NCI-H748 (cell line): ENCODE measurements at regions not wholly inside any gene's neighbourhood (a gene's known extent, or its start where the extent isn't known, plus 50 kb on each side); places are given as distances from the start of the nearest gene placed in this dataset.
"Not testable (repeated sequence)": the region's sequence is repeated elsewhere in the genome, so short reads cannot be mapped to it uniquely, and the experiment has no call there.

Experiments
- DNase-seq: peaks from one replicate; lab custom pipeline; 2025; ENCODE audit not compliant: unreplicated experiment; lab: John Stamatoyannopoulos, UW

DNA sequence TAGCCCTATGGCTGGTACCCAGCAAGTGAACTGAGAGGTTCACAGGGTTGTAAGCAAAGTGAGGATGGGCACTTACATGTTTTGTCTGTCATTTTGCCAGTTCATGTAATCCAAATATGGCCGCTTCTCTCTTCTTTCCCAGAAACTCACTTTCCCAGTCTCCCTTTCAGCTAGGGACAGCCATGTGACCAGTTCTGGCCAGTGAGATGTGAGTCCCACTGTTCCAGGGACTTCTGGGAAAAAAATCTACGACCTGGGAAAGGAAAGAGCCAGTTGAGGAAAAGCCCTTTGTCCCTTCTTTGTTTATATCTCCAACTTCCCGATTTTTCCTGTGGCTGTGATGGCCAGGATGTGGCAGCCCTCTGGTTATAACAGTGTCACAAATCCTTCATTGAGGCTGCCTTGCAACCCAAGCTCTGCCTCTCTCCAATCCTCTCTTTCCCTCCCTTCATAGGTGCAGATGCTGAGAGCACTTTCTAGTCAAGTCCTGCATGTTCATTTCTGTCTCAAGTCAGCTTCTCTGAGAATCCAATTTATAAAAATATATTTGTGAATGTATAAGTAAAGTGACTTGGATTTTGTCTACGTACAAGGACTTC, 148.6 kb upstream of the ZFP64 start:
- DNase-seq = peak; percentile 2

DNA sequence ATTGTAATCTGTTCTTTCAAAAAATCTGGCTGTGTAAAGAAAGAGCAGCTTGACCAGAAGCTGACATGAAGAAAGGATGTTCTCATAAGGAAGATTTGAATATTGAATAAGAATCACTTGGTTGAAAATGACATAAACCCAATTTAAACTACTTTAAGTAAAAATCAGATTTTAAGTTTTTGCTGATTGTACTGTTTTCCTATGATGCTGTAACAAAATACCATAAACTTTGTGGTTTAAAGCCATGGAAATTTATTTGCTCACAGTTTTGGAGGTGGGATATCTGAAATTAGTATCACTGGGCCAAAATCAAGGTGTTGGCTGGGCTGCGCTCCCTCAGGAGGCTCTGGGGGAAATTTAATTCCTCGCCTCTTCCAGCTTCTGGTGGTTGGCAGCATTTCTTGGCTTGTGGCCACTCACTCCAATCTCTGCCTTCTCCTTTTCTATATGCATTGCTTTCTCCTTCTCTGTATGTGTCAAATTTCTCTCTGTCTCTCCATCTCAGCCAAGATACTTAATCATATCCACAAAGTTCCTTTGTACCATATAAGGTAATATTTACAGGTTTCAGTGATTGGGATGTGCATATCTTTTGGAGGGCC, 141.2 kb upstream of the ZFP64 start:
- no peak for DNase-seq

DNA sequence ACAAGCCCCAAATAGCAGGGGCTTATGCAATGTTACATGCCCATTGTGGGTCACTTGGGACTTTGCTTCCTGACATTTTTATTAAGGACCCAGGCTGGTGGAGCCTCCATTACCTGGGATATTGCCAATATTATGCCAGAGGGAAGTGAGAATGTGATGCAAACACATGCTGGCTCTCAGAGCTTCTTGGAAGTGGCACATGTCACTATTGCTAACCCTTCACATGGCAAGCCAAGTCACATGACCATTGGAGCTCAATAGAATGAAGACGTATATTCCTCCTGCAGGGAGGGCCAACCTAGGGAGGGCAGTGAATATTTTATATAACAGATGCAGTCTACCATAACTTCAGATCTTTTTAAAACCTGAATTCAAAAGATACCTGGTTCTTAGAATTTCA, 140.7 kb upstream of the ZFP64 start:
- DNase-seq = no peak

DNA sequence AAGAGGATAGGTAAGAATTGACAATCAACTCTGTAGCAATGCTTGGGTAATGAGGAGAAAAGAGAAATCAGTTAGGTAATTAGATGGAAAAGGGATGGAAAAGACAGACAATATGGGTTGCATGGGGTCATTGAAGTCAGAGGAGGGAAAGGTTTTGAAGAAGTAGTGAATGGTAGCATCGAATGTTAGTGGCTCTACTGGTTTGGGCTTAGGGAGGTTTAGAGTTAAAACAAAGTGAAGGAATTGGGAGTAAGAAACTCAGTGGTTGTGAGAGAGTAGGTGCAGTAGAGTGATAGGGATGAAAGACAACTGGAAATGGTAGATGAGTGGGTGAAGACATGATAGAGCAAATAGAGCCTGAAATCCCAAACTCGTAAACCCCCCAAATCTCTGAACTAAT, 140.1 kb upstream of the ZFP64 start:
- DNase-seq = no peak

GRCh38 chr20:52321396-52321795, 129.8 kb upstream of the ZFP64 start:
- DNase-seq = no peak

DNA sequence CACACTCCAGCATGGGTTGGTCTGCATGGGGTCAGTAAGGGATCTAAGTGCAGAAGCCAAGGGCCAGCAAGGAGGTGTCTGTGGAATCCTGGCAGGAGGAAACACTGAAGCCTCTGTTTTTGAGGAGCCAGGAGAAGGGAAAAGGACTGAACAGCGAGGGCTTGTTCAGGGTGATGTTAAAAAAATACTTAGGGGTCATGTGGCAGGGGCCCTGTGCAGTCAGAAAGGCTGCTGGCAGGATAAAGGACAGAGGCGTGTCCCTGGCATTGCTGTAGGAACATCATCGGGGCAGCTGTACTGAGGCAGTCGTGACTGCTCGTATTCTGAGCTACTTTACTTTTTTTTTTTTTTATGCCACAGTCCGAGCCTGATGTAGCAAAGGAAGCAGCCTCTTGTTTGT, 127.1 kb upstream of the ZFP64 start:
- no peak for DNase-seq

- peak; percentile 40 for DNase-seq
Measured at GRCh38 chr20:52313341-52313963, 121.9 kb upstream of the ZFP64 start.

- peak; percentile 54 for DNase-seq
Measured at GRCh38 chr20:52312132-52312729, 120.7 kb upstream of the ZFP64 start.

- DNase-seq = no peak
Measured at GRCh38 chr20:52311209-52311794, 119.7 kb upstream of the ZFP64 start.

- DNase-seq = peak; percentile 0
Measured at GRCh38 chr20:52309181-52309580, 117.6 kb upstream of the ZFP64 start.

- DNase-seq = no peak
Measured at GRCh38 chr20:52306477-52306876, 114.9 kb upstream of the ZFP64 start.

- no peak for DNase-seq
Measured at GRCh38 chr20:52305858-52306257, 114.3 kb upstream of the ZFP64 start.

DNA sequence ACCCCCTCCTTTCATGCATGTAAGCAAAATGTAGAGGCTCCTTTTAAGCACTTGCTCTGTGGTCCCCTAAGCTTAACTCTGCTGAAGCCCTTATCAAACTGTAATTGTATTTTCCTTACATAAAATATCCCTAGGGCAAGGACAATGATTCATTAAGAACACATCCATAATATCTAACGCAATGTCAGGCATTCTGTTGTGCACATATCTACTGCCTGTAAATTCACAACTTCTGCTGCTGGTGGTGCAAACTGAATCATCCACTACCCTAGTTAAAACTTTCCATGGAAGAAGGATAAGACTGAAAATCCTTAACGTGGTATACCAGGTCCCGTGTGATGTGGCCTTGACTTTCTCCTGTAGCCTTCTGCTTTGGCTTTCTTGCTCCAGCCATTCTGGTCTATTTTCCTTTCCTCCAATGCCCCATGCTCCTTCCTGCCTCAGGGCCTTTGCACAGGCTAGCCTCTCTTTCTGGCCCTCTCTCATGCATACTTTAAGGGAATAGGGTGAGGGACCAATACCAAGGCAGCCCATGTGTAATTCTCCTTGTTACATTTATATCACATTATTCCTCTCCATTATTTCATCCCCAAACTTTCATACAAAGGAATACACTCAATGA, 113.6 kb upstream of the ZFP64 start:
- no peak for DNase-seq

DNA sequence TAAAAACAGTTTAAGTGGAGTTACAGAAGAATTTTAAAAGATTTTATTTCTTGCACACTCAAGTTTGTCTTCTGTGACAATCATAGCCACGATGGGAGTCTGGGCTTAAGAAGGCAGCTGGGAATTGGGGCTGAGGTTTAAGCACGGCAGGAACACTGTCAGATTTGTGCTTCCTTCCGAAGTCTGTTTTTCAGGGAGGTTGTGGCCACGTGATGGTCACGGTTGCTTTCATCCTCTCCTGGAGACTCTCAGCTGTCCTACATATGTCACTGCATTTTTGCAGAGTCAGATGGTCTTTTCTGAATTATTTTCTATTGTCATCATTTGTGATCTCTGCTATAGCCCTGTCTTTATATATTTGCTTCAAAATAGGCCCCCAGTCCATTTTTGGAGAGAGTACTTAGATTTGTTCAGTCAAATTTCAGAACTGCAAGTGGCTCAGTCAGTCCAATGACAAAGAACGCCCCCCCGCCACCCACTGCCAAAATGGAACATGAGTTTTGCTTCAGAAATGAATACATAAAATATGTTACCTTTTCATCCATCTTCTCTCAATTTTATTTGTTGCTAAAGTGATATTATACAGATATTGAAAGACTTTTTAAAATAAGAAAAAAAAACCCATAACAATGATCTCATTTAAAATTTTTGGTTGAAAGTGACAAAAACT, 111.8 kb upstream of the ZFP64 start:
- no peak for DNase-seq

GRCh38 chr20:52302736-52303135, 111.2 kb upstream of the ZFP64 start:
- DNase-seq = no peak

GRCh38 chr20:52302051-52302450, 110.5 kb upstream of the ZFP64 start:
- not testable (repeated sequence) for DNase-seq

DNA sequence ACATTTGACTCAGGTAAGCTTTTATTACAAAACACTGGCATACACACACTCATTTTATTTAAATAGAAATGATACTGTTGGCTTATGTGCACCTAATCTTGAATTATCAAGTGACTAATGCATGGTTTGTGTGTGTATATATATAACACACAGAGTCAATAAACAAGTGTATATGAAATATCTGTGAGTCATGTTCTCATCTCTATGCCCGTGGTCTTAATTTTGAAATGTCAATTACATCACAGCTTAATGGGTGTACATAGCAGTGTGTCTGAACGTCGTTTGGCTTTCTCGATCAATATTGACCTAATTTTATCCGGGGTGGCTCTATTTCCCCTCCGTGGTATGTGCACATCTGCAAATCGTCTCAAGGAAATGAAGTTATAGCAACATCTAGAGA, 104.0 kb upstream of the ZFP64 start:
- no peak for DNase-seq

- DNase-seq = no peak
Measured at GRCh38 chr20:52294106-52294628, 102.6 kb upstream of the ZFP64 start.

DNA sequence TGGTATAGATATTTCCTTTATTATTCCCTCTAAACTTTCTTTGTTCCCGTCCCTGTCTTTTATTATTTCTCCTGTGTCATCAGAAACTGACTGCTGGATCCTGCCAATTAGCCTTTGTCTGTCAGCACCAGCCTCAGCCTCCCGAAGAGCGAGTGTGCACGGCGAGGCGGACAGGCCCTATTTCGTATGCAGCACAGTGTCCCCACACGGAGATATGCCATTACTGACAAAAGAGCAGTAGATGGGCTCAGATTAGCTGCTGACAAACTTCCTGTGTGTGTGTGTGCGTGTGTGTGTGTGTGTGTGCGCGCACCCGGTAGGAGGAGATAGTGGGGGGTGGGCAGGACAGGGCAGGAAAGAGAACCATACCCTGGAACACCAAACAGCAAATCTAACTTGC, 99.5 kb upstream of the ZFP64 start:
- no peak for DNase-seq

GRCh38 chr20:52290569-52290968, 99.0 kb upstream of the ZFP64 start:
- DNase-seq = no peak
